Neural progenitor cell (in vitro differentiated cells): ENCODE measurements at regions not wholly inside any gene's neighbourhood (a gene's known extent, or its start where the extent isn't known, plus 50 kb on each side); places are given as distances from the start of the nearest gene placed in this dataset.

ENCODE experiments used
- CTCF ChIP-seq: fragments of 200-600 bp; sonication (generic); IDR thresholded peaks from 2 replicates; pipeline ENCODE4 v1.5.1; 2017; ENCODE audit warnings: antibody characterized with exemption, mild to moderate bottlenecking
- EZH2 ChIP-seq: fragments of 200-600 bp; sonication (generic); IDR thresholded peaks from 2 replicates; pipeline ENCODE4 v1.6.1; 2017; ENCODE audit warnings: antibody characterized with exemption, mild to moderate bottlenecking, moderate library complexity

DNA sequence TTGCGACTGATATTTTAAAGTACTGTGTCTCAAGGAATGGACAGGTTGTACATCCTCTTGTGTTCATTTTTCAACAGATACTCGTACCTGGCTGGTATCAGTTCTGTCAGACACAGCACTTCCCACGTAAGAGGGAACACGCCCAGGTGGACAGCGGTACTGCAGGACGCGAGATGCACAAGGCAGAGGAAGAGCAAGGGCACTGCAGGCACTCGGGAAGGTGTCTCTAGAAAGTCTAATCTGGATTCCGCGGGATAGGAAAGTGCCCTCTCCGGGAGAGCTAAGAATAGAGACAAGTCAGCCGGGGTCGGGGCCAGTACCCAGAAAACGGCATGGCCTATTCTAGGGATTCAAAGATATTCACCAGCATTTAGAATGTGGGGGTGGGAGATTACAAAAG is 94.2 kb upstream of the MBOAT1 start:
- TF ChIP-seq CTCF (peak; percentile 22), EZH2 (no peak)
